ENCODE measurements at regions not wholly inside any gene's neighbourhood (a gene's known extent, or its start where the extent isn't known, plus 50 kb on each side); places are given as distances from the start of the nearest gene placed in this dataset.

GRCh38 chr2:102871707-102872106, 109.9 kb downstream of the TMEM182 start:
- TF ChIP-seq, protein P1, sequence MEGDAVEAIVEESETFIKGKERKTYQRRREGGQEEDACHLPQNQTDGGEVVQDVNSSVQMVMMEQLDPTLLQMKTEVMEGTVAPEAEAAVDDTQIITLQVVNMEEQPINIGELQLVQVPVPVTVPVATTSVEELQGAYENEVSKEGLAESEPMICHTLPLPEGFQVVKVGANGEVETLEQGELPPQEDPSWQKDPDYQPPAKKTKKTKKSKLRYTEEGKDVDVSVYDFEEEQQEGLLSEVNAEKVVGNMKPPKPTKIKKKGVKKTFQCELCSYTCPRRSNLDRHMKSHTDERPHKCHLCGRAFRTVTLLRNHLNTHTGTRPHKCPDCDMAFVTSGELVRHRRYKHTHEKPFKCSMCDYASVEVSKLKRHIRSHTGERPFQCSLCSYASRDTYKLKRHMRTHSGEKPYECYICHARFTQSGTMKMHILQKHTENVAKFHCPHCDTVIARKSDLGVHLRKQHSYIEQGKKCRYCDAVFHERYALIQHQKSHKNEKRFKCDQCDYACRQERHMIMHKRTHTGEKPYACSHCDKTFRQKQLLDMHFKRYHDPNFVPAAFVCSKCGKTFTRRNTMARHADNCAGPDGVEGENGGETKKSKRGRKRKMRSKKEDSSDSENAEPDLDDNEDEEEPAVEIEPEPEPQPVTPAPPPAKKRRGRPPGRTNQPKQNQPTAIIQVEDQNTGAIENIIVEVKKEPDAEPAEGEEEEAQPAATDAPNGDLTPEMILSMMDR (IDR thresholded peaks at IDR 0.05; ENCODE audit: poor library complexity), result no peak
- no peak for TF ChIP-seq EZH2 (IDR thresholded peaks at IDR 0.05; ENCODE audit: borderline replicate concordance)
